T-helper 2 cell treated with Interferon-gamma antibody and Interleukin-4, amounts not matched to agents 100 ng/mL and 5 ng/mL, for 36 hours (primary cell): ENCODE measurements at regions not wholly inside any gene's neighbourhood (a gene's known extent, or its start where the extent isn't known, plus 50 kb on each side); places are given as distances from the start of the nearest gene placed in this dataset.

ENCODE experiments used
- intact Hi-C: fragments of 100-400 bp; cut with micrococcal nuclease; formaldehyde crosslinking; loops from one replicate; pipeline ENCODE4 v1.15.1; 2023

DNA sequence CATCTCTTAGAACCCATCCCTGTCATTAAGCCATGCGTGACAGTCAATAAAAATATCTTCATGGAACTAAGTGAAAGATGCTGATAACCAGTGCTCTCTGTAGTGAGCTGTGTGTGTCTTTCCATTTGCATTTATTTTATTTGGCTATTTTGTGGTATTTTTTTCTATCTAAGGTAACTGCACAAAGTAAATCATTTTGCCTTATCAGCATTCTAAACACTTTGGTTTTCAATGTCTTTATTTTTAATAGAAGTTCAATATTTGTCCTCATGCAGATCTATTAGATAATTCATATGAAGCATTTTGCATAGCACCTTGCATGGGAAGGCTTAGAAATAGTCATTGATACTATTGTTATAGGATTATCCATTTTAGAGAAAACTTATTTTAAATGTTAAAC is 163.6 kb upstream of the TANK start:
- intact Hi-C loops = no loop called here

DNA sequence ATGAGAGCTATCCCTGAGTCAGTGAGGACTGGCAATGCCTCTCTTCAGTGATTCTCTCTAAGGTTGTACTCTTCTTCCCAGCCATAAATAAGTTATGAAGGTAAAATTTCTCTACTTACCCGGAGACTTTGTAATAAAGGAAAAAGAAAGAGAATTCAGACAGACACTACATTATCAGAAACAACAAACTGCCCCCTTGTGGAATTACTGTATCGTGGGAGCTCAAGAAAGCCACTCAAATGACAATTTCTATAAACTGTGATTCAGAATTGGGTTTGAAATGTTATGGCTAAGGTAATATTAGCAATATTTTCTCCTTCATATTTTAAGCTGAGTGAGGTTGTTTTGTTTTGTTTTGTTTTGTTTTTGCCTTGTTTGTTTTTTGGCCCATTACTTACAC is 155.8 kb upstream of the TANK start:
- intact Hi-C loops = no loop called here

DNA sequence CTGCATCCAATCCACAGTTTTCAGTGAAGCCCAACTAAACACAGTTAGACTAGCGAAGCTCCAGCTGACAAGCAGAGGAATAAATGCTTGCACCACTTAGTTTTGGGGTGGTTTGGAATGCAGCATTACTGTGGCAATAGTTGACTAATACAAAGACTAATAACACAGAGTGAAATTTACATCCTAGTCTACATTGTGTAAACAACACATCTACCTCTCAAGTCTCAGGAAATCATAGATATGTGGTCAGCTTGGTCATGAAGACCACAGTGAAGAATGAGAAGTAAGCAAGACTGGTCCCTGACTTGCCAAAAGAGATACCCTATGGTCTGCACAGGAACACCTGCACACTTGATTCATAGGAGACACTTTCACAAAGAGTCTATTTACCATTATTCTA is 155.1 kb upstream of the TANK start:
- intact Hi-C loops = no loop called here

DNA sequence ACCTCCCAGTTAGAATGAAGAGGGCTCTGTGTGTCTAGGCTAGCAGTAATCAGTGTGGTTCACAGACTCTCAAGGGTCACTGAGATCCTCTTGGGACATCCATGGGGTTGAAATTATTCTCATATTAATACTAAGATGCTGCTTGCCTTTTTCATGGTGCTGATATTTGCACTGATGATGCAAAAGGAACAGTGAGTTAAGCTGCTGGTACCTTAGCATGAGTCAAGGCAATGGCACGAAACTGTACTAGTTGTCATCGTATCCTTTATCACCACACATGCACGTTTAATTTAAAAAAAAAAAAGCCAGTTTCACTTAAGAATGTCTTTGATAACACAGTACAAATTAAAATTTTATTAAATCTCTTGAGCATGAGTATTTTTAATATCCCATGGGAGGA is 151.9 kb upstream of the TANK start:
- intact Hi-C loops = no loop called here

DNA sequence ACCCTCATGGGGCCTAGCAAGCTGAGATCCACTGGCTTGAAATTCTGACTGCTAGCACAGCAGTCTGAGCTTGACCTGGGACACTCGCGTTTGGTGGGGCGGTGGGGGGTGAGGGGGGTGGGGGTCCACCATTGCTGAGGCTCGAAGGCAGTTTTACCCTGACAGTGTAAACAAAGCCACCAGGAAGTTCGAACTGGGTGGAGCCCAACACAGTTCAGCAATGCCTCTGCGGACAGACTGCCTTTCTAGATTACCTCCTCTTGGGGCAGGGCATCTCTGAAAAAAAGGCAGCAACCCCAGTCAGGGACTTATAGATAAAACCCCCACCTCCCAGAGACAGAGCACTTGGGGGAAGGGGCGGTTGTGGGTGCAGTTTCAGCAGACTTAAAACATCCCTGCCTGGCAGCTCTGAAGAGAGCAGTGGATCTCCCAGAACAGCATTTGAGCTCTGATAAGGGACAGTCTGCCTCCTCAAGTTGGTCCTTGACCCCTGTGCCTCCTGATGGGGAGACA is 149.7 kb upstream of the TANK start:
- intact Hi-C loops = no loop called here

DNA sequence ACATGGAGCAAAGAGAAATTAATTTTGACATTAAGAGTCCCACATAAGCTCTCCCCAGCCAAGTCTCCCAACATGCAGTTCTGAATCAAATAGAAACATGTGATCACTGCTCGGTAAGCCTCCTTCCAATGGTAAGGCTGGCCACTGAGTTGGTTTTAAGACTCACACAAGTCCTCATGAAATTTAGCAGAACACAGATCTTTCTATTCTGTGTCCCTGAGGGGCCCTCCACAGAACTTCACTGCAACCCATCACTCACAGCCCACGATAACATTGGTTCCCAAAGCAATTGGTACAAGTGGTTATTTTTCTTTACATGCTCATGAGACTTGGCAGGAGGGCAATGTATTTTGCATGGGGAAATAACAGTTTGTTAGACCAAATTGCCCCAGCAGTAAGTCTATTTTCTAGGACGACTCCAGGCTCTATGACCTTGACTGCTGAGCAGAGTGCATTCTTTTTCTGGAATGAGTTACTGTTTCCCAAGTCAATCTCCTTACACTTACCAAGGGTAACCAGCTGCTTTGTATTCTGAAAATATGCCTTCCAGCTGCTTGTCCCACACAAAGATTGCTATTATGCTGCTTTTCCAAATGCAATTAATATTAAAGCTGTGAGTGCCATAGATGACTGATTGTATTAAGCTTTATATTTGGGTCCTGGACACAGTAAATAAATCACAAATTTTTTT is 142.3 kb upstream of the TANK start:
- intact Hi-C loops = no loop called here

DNA sequence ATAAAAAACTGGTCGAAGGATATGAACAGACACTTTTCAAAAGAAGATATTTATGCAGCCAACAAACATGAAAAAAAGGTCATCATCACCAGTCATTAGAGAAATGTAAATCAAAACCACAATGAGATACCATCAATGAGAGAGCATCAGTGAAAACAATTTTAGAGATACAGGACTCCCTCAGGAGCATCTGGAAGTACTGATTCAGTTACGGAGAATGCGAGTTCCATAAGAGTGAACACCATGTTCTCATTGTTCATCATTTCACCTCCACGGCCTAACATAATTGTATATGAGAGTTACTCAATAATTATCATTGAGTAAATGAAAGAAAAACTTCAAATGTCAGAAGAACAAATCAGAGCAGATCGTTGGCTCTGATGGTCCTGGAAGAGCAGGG is 140.9 kb upstream of the TANK start:
- intact Hi-C loops = no loop called here

DNA sequence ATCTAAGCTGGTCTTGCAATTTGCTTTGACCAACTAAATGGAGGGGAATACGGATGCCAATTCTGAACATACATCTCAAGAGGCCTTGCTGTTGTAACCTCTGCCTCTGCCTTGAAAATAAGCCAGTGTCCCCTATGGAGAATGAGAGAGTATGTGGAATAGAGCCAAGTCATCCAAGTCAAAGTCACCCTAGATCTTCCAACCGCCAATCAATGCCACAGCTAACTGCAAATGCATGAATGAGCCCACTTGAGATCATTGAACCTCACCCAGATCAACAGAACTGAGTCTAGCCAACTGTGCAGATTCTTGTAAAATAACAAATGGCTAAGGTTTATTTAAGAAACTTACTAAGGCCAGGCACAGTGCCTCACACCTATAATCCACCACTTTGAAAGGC is 139.8 kb upstream of the TANK start:
- intact Hi-C loops = no loop called here

DNA sequence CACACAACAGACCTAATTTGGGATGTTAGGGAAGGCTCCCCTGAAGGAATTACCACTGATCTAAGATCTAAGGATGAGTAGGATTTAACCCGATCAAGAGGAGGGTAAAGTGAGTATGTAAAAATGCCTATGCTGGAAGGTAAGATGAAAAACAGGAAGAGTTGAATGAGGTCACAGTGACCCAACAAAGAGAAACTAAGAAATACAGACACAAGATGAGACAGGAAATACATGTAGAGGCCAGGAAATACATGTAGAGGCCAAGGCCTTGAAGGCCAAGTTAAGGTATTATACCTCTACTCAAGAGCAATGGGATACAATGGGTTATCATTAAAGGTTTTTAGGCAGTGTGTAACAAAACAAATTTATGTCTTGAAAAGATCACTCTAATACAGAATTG is 131.6 kb upstream of the TANK start:
- intact Hi-C loops = no loop called here

DNA sequence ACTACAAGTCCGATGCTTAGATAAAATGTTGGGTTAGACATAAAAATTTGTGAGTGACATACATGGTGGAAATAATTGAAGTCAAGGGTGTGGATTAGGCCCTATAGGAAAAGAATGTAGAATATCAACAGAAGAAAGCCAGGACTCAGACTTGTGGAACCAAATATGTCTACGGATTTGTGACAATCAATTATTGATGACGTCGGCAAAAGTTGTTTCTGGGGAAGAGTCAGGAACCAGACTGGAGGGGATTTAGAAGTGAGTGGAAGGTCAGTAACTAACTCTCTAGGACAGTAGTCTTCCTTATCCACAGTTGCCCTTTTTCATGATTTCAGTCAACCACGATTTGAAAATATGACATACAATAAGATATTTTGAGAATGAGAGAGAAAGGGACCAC is 130.9 kb upstream of the TANK start:
- intact Hi-C loops = no loop called here

DNA sequence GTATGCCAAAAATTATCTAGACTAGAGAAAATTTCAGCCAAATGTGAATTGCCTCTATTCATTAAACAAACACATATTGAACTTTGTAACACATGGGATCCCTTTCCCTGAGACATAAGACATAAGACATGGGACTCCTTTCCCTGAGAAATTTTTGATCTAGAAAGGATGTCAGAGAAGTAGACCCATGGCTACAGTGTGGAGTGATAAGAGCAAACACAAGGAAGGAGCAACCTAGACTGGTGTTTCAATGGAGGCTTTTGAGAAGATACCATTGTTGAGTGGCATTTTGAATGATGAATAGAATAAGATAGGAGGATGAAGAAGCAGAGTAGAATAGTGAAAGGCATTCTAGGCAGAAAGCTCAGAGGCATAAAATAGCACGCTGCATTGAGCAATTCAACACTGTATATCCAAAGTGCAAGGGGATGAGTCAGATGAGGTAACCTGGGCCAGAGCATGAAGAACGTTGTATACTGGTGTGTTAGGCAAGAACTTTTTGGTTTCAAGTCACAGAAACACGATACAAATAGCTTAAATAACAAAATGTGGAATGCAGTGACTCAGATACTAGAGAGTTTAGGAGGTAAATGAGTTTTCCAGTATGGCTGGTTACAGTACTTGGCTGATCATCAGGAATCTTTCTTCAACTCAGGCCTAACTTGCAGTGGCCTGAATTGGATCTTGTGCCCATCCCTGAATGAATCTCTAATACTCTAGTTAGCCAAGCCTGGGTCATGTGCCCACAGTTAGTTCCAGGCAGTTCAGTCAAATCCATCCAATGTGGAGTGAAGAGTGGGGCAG is 129.8 kb upstream of the TANK start:
- intact Hi-C loops = no loop called here

DNA sequence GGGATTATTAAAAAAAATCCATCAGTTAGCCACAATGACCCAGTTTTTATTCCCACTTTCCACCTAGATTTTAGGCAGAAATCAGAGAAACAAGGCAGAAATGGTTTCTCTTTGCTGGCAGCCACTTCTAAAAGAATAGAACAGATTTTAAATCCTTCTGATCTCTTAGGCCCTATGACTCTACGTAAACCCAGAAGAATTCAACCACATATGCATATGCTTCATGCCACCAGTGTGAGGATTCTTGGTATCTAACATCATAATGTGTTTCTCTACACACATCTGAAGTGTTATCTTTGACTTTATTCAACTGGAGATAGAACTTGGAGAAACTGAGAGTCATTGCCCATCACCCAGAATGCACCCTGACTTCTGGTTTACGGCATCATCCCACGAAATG is 128.7 kb upstream of the TANK start:
- intact Hi-C loops = no loop called here

DNA sequence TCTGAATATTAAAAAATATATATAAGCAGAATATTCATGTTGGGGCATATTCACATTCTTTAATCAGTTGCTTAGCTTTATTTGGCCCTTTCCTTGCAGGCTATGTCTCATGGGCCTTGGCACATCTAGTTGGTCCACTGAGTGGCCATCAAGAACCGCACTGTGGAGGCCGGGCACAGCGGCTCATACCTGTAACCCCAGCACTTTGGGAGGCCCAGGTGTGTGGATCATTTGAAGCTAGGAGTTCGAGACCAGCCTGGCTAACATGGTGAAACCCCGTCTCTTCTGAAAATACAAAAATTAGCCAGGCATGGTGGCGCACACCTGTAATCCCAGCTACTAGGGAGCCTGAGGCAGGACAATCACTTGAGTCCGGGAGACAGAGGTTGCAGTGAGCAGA is 127.6 kb upstream of the TANK start:
- intact Hi-C loops = no loop called here

DNA sequence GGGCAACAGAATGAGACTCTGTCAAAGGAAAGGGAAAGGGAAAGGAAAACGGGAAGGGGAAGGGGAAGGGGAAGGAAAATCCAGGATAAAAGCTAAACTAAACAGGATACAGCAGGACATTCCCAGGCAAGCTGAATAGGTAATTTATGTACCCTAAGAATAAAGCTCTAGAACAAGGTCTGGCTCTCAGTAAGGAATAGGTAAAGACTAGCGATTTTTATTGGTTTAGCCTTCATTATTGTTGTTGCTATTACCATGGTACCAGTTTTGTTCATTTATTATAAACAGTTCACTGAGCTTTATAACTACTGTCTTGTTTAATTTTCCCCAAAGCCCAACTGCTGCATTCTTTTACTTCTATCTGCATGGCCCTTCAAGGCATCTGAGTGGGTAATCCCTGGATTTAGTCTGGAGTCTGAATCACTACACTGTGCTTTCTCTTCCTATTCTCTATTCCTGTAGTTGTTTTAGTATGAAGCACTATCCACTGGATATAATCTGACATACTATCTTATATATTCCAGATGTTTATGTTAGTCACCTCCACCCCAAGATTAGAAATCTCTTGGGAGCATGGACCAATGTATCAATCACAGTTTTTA is 127.1 kb upstream of the TANK start:
- intact Hi-C loops = no loop called here

DNA sequence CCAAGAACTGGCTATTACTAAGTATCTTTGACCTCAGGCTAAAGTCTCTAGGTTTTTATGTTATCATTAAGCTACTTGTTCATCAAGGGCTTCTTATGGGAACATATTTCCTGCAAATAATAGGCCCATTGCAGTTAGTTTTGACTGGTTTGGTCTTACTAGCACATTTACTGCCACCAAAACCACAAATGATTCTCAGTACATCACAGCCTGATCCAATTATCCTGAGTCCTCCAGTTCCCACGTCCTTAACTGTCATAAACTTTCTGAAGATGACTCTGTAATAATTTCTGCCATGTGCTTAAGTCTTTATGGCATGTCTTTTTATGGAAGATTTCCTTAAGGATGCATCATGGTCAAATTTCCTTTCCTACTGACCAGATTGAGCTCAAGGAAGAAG is 123.3 kb upstream of the TANK start:
- intact Hi-C loops = no loop called here

DNA sequence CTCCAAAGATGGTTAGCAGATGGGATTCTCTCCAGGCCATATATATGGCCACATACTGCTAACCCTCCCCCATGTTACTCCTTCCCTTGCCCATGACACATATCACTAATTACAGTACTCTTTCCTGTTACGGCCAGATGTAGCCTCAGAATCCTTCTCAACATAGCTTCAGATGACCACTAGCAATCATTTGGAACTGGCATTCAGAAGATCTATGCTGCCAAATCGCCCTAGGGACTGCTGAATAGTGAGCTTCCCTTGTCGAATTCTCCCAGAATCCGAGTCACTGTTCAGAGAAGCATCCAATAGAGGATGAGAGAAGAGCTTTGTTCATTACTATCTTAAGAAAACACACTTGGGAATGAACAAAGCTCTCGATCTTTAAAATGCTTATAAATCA is 121.2 kb upstream of the TANK start:
- intact Hi-C loops = no loop called here

DNA sequence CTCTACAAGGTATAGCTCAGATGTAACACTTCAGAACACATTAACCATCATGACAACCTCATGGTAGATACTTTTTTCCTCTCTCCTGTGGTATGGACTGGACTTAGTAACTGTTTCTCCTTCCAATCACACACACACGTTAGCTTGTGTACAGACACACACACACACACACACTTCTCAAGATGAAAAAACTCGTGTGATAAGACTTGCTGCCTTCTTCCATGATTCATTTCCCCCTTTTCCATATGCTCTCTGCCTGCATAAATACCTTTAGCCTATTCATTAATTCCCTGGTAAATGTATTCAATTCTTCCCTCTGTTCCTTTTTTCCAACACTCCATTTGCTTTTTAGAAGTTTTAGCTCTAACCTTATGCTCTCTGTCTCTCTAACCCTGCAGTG is 118.9 kb upstream of the TANK start:
- intact Hi-C loops = no loop called here

DNA sequence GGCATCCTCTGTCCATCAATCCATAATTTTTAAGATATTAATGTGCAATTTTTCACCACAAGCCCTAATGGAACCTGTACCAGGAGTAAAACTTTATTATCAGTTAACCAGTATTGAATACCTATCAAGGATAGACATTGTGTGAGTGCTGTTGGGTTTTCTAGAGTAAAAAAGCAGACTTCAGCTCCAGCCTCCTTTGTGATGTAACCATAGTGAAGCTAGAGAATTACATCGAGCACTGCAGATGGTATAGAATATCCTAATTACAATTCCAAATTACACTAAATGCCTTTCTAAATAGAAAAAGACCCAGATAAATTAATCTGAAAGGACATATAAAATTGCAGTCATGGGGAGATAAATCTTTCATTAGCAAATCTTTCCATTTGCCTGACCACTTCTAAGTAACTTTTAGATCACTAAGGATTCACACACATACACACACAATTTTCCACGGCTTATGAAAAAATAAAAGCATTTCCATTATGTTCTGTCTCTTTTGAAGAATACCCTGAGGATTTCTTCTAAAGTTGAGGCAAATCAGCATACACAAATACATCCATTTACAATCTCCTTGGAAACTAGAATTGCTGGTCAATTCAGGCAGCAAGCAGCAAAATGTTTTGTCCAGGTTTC is 117.1 kb upstream of the TANK start:
- intact Hi-C loops = no loop called here

DNA sequence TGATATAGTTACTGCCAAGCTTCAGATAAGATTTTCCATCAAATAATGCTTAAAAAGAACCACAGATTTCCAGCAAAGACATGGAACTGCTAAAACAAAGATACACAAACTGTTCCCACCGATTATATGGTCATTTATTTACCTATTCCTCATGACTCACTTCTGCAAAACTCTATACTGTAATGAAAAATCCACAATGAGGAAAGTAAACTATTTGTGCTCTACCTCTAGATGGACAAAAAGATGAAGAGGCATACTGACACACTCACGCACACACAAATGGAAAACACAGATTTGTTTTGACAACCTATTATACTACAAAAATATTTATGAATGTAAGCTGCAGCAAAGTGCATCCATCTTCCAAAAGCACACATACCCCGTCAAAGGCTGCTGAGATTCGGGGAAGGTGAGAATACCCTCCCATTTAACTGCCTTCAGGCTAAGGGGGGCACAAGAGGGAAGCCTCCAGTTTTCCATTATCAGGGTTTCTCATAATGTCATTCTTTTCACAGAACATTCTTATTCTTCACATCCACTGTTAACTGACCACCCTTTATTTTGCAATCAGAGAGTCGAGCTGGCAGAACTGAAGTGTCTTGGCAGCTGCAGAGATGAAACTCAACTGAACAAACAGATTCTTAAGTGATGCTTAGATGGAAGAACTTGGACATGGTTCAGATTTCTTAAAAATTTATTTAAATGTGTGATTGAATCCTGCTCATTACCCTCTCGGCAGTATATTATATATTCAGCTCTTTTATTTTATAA is 115.9 kb upstream of the TANK start:
- intact Hi-C loops = no loop called here

DNA sequence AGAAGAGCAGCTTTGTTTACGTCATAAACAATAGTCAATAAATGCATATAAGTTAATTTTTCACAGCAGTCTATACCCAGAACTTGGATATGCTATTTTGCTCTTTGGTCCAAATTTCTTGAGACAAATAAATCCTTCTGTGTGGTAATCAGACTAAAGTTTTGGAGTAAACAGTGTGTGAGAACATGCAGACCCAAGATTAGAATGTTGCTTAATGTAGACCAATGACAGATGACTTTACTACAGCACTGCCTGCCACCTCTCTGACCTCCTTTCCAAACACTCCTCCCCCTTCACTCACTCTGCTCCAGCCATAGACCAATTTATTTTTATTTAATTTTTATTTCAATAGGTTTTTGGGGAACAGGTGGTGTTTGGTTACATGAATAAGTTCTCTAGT is 115.3 kb upstream of the TANK start:
- intact Hi-C loops = no loop called here

DNA sequence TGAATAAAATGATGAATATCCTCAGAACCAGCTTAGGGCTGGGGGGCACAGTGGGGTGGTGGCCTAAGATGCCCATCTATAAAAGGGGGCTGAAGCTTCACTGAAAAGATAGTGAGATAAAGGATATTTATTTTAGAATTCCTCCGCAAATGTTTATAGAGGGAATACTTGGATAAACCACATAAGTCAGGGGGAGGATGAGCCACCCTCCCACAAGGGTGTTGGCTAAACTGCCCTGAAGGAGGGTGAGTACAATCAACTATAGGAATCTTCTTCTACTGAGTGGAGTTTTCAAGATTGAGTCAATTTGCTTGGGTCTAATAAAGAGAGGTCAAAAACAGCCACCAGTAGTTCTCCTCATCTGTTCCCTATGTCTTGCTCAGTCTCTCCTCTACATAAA is 114.5 kb upstream of the TANK start:
- intact Hi-C loops = no loop called here
